WERI-Rb-1 (cell line): ENCODE measurements at regions not wholly inside any gene's neighbourhood (a gene's known extent, or its start where the extent isn't known, plus 50 kb on each side); places are given as distances from the start of the nearest gene placed in this dataset.

Experiments used
- DNase-seq: peaks from one replicate; pipeline ENCODE4 v3.0.0-alpha.2; 2020
- H3K27ac ChIP-seq: fragments of 250-450 bp; sonication (Bioruptor Pico); 2 replicates; pipeline ENCODE4 v1.5.1; 2020; ENCODE audit warnings: mild to moderate bottlenecking, moderate library complexity
- H3K27me3 ChIP-seq: fragments of 250-450 bp; sonication (Bioruptor Pico); 2 replicates; pipeline ENCODE4 v1.5.1; 2021; ENCODE audit warnings: mild to moderate bottlenecking, low read depth, moderate library complexity; ENCODE audit not compliant: insufficient read depth, severe bottlenecking
- H3K36me3 ChIP-seq: fragments of 250-450 bp; sonication (Bioruptor Pico); 2 replicates; pipeline ENCODE4 v1.5.1; 2020; ENCODE audit warnings: mild to moderate bottlenecking, moderate library complexity
- H3K4me3 ChIP-seq: 2 replicates; pipeline ENCODE4 v1.5.1; 2011; ENCODE audit warnings: low read depth, mild to moderate bottlenecking, control low read depth, low read length
- H3K9me3 ChIP-seq: fragments of 250-450 bp; sonication (Bioruptor Pico); 2 replicates; pipeline ENCODE4 v1.5.1; 2021; ENCODE audit warnings: mild to moderate bottlenecking, moderate library complexity; ENCODE audit not compliant: severe bottlenecking
- TF ChIP-seq, protein P1 (sequence below): IDR thresholded peaks from 2 replicates; pipeline ENCODE4 v1.5.1; 2011; ENCODE audit warnings: low read depth, mild to moderate bottlenecking, control low read depth, inconsistent platforms, low read length

- TF ChIP-seq, protein P1, sequence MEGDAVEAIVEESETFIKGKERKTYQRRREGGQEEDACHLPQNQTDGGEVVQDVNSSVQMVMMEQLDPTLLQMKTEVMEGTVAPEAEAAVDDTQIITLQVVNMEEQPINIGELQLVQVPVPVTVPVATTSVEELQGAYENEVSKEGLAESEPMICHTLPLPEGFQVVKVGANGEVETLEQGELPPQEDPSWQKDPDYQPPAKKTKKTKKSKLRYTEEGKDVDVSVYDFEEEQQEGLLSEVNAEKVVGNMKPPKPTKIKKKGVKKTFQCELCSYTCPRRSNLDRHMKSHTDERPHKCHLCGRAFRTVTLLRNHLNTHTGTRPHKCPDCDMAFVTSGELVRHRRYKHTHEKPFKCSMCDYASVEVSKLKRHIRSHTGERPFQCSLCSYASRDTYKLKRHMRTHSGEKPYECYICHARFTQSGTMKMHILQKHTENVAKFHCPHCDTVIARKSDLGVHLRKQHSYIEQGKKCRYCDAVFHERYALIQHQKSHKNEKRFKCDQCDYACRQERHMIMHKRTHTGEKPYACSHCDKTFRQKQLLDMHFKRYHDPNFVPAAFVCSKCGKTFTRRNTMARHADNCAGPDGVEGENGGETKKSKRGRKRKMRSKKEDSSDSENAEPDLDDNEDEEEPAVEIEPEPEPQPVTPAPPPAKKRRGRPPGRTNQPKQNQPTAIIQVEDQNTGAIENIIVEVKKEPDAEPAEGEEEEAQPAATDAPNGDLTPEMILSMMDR, result no peak
Measured at GRCh38 chr5:158177146-158177545, 318.2 kb upstream of the CLINT1 start.

DNA sequence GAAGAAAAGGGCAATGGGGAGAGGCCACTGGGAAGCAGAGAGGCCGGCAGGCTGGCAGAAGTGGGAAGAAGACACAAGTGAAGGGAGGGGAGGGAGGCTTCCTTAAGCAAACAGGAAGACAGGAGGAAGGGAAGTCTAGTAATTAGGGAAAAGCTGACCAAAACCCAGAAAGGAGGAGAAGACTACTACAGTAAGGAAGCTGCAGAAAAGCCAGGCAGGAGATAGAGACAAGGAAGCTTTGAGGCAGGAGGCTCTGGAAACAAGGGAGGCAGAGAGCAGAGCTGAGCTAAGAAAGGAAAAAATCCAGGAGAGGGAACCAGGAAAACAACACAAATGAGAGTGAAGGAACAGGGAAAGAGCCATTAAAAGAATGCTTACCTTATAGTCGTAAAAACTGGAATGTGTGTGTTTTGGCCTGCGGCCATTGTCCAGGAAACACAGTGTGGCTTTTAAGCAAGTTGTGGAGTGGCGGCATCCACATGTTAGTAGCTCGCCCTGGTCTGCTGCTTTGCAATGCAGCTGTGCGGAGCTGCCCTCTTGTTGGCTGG is 317.1 kb upstream of the CLINT1 start:
- Histone ChIP-seq H3K4me3 (no peak overlapping the region), H3K27me3 (no peaks in the 10 kb centered on the region), H3K36me3 (no peaks in the 10 kb centered on the region), H3K9me3 (no peaks in the 10 kb centered on the region), H3K27ac (no peak overlapping the region)
- DNase-seq, result no peak
- TF ChIP-seq, protein P1, result no peak

More at GRCh38 chr5:158177146-158177545, 318.2 kb upstream of the CLINT1 start:
- Histone ChIP-seq H3K9me3 (no peaks in the 10 kb centered on the region), H3K27ac (no peak overlapping the region), H3K36me3 (no peaks in the 10 kb centered on the region), H3K4me3 (no peak overlapping the region), H3K27me3 (no peaks in the 10 kb centered on the region)
- no peak for DNase-seq

DNA sequence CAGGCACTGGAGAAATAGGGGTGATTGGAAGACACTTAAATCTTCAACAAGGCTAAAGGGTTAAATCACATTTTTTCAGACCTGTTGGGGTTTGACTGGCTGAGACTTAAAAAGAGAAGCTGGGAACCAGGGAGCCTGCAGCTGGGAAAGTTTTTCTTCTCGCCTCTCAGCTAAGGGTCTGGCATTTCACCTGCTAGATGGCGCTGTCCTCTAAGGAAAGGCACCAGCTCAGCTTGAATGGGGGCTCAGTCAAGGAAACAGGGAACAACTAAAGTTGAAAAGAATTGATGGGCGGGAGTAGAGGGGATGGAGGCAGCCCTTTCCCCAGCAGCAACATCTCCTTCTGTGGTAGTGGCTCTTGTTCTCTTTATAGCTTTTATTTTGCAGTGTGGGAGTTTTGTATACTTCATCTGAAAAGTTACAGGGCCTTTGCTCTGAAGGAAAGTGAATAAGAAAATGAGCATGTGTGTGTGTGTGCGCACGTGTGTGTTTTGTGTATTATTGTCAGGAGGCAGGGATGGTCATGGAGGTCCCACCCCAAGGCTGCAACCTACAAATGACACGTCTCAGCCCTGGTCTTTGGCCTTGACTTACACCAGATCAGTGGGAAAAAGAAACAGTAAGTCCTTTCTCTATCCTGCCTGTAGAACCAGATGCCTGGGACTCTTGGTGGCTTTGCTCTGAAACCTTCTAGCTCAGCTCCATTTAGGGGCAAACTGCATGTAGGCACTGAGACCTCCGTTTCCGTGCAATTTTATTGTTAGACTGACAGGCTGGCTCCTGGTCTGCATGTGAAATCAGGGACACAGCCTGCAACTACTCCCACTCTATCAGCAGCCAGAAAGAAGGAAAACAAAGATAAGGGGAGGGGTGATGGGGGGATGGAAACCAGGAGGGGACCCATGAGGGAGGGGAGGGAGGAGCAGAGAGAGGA is 316.2 kb upstream of the CLINT1 start:
- H3K27ac ChIP-seq, result no peak overlapping the region
- peak; percentile 79 for DNase-seq
- no peaks in the 10 kb centered on the region for H3K9me3 ChIP-seq
- H3K4me3 ChIP-seq, result no peak overlapping the region
- no peaks in the 10 kb centered on the region for H3K27me3 ChIP-seq
- TF ChIP-seq, protein P1, result peak; percentile 78
- H3K36me3 ChIP-seq, result no peaks in the 10 kb centered on the region

DNA sequence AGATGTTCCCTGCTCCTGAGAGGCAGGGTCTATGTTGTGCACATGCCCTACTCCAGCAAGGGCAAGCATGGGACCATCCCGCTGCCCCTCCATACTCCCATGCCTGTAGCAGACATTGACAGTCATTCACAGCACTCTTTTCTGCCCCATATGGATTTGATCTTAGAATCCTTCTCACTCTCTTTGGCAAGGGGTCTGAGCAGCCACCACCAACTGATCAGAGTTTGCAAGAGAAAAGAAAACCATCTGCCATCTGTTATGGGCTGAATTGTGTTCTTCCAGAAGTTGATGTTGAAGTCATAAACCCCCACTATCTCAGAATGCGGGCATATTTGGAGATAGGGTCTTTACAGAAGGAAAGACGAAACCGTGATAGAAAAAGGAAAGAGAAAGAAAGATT is 315.1 kb upstream of the CLINT1 start:
- no peaks in the 10 kb centered on the region for H3K27me3 ChIP-seq
- H3K27ac ChIP-seq, result no peak overlapping the region
- H3K36me3 ChIP-seq, result no peaks in the 10 kb centered on the region
- no peaks in the 10 kb centered on the region for H3K9me3 ChIP-seq
- TF ChIP-seq, protein P1, result no peak
- no peak overlapping the region for H3K4me3 ChIP-seq
- no peak for DNase-seq

GRCh38 chr5:158172005-158172404 is 313.1 kb upstream of the CLINT1 start:
- Histone ChIP-seq H3K36me3 (no peaks in the 10 kb centered on the region), H3K4me3 (no peak overlapping the region), H3K9me3 (no peaks in the 10 kb centered on the region), H3K27ac (no peak overlapping the region), H3K27me3 (no peaks in the 10 kb centered on the region)
- DNase-seq, result no peak
- TF ChIP-seq, protein P1, result no peak
